HEK293T (cell line): ENCODE measurements at regions not wholly inside any gene's neighbourhood (a gene's known extent, or its start where the extent isn't known, plus 50 kb on each side); places are given as distances from the start of the nearest gene placed in this dataset.

ENCODE experiments used
- CTCF ChIA-PET: fragments of 350-600 bp; formaldehyde crosslinking; extraction: SDS; loops from one replicate; lab custom pipeline; 2021; ENCODE audit warnings: antibody characterized with exemption, inconsistent platforms; lab: Yijun Ruan, JAX
- POLR2A ChIA-PET: fragments of 350-600 bp; formaldehyde crosslinking; extraction: SDS; loops from one replicate; lab custom pipeline; 2020; ENCODE audit warnings: antibody characterized with exemption, inconsistent platforms; lab: Yijun Ruan, JAX
- DNase-seq: peaks from one replicate; pipeline ENCODE4 v3.0.0; 2012; ENCODE audit warnings: mixed read lengths; ENCODE audit errors: extremely low spot score
- ARNT ChIP-seq: fragments of 450-650 bp; IDR thresholded peaks from 2 replicates; pipeline ENCODE4 v1.6.1; 2017; ENCODE audit warnings: mild to moderate bottlenecking
- BHLHE40 ChIP-seq: fragments of 450-650 bp; IDR thresholded peaks from 2 replicates; pipeline ENCODE4 v1.6.1; 2016; ENCODE audit warnings: mild to moderate bottlenecking, moderate library complexity, borderline replicate concordance
- CTBP1 ChIP-seq: fragments of 450-650 bp; IDR thresholded peaks from 2 replicates; pipeline ENCODE4 v1.6.1; 2016; ENCODE audit warnings: borderline replicate concordance
- ELF4 ChIP-seq: fragments of 450-650 bp; IDR thresholded peaks from 2 replicates; pipeline ENCODE4 v1.6.1; 2017; ENCODE audit warnings: antibody characterized with exemption
- FOXA1 ChIP-seq: fragments of 450-650 bp; IDR thresholded peaks from 2 replicates; pipeline ENCODE4 v1.6.1; 2016; ENCODE audit warnings: mild to moderate bottlenecking
- FOXK2 ChIP-seq: fragments of 450-650 bp; IDR thresholded peaks from 2 replicates; pipeline ENCODE4 v1.6.1; 2016; ENCODE audit warnings: mild to moderate bottlenecking
- FOXM1 ChIP-seq: fragments of 450-650 bp; IDR thresholded peaks from 2 replicates; pipeline ENCODE4 v1.6.1; 2017; ENCODE audit warnings: mild to moderate bottlenecking, borderline replicate concordance
- HDGF ChIP-seq: fragments of 450-650 bp; IDR thresholded peaks from 2 replicates; pipeline ENCODE4 v1.6.1; 2017; ENCODE audit warnings: antibody characterized with exemption, borderline replicate concordance
- L3MBTL2 ChIP-seq: fragments of 450-650 bp; conservative IDR thresholded peaks from 2 replicates; pipeline ENCODE4 v1.6.1; 2016; ENCODE audit warnings: mild to moderate bottlenecking
- LEF1 ChIP-seq: fragments of 450-650 bp; IDR thresholded peaks from 2 replicates; pipeline ENCODE4 v1.6.1; 2017; ENCODE audit warnings: mild to moderate bottlenecking, borderline replicate concordance
- NFRKB ChIP-seq: fragments of 450-650 bp; IDR thresholded peaks from 2 replicates; pipeline ENCODE4 v1.6.1; 2016; ENCODE audit warnings: mild to moderate bottlenecking, moderate library complexity
- SP1 ChIP-seq: fragments of 450-650 bp; IDR thresholded peaks from 2 replicates; pipeline ENCODE4 v1.6.1; 2017
- SUZ12 ChIP-seq: fragments of 450-650 bp; IDR thresholded peaks from 2 replicates; pipeline ENCODE4 v1.6.1; 2016; ENCODE audit warnings: mild to moderate bottlenecking
- TARDBP ChIP-seq: fragments of 450-650 bp; IDR thresholded peaks from 2 replicates; pipeline ENCODE4 v1.6.1; 2016
- ZNF384 ChIP-seq: fragments of 450-650 bp; IDR thresholded peaks from 2 replicates; pipeline ENCODE4 v1.6.1; 2016
- TF ChIP-seq, protein P1 (sequence below): fragments of 450-650 bp; IDR thresholded peaks from 2 replicates; pipeline ENCODE4 v1.6.1; 2016

DNA sequence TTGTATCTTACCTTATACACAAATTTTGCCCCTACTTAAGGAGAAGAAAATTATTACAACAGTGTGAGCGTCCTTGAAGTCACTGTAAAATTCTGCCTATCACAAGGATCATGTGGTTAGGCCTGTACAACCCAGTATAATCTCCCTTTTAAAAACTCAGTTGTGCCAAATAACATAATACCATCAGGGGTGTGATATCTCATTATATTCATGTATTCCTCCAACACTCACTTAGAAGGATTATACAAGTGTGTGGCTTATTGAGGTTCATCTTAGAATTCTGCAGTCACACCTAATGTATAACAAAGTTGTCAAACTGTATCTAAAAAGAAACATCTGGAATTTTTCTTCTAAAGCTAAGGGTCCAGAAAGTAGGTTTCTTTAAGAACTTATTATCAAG lies 998.8 kb upstream of the LRRTM1 start:
- TF ChIP-seq SUZ12, result no peak
- no peak for TF ChIP-seq SP1
- no peak for TF ChIP-seq FOXM1
- CTCF ChIA-PET, result no interaction called here
- no peak for DNase-seq
- POLR2A ChIA-PET, result no interaction called here

DNA sequence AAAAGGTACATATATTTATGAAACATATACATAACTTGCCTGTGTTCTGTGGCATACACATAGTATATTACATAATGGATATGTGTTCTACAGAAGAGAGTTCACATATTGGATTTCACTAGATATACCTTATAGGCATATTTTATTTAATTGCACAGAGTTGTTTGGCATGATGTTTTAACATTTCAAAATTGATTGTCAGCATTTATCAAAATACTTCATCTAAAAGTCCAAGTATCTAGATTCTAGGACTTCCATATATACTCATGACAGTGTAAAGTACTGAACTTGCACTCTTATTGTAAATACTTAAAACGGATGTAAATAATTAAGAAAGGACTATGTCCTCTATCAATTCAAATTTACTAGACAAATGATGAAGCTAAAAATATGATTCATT lies 995.3 kb upstream of the LRRTM1 start:
- CTCF ChIA-PET, result no interaction called here
- POLR2A ChIA-PET, result no interaction called here
- TF ChIP-seq HDGF (no peak), BHLHE40 (no peak), CTBP1 (no peak), L3MBTL2 (no peak), FOXK2 (no peak), FOXM1 (no peak), TARDBP (no peak), NFRKB (no peak), ARNT (no peak), FOXA1 (no peak), ZNF384 (no peak), SP1 (no peak), LEF1 (no peak), ELF4 (no peak), SUZ12 (no peak)
- TF ChIP-seq, protein P1, sequence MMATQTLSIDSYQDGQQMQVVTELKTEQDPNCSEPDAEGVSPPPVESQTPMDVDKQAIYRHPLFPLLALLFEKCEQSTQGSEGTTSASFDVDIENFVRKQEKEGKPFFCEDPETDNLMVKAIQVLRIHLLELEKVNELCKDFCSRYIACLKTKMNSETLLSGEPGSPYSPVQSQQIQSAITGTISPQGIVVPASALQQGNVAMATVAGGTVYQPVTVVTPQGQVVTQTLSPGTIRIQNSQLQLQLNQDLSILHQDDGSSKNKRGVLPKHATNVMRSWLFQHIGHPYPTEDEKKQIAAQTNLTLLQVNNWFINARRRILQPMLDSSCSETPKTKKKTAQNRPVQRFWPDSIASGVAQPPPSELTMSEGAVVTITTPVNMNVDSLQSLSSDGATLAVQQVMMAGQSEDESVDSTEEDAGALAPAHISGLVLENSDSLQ, result no peak
- DNase-seq, result no peak

DNA sequence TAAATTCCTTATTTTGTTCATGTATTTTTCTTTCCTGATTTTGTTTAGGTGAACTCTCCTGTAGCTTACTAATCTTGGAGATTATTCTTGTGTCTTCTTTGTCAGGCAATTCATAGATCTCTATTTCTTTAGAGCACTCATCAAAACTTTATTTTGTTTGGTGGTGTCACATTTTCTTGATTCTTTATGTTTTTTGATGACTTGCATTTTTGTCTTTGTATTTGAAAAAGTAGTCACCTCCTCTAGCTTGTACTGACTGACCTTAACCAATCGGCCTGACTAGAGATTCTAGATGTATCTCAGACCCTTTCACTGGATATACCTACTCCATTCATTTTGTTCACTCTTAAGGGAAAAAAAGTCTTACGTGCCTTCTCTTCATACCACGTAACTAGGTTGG lies 986.3 kb upstream of the LRRTM1 start:
- TF ChIP-seq FOXM1 (no peak), ZNF384 (no peak), HDGF (no peak), FOXK2 (no peak), L3MBTL2 (no peak), ARNT (no peak), CTBP1 (no peak), NFRKB (no peak), BHLHE40 (no peak), ELF4 (no peak), TARDBP (no peak), LEF1 (no peak), SP1 (no peak), SUZ12 (no peak), FOXA1 (no peak)
- TF ChIP-seq, protein P1, result no peak
- CTCF ChIA-PET, result no interaction called here
- POLR2A ChIA-PET, result no interaction called here
- DNase-seq, result no peak

DNA sequence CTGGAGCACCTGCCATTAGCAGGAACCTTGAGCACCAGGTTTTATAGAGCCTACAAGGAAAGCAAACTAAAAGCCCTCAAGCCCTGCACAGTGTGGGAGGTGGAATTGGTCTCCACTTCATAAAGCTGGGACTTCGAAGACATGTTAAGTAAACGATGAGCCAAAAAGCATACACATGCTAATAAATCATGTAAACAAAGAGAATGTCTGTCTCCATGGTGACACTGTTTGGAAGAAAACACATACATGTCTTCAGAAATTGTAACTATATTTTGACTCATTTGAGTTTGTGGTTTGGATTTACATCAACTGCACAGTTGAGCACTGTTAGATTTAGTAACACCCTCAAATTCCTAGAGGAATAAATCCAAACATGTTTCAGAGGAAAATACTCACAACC lies 978.5 kb upstream of the LRRTM1 start:
- CTCF ChIA-PET, result no interaction called here

DNA sequence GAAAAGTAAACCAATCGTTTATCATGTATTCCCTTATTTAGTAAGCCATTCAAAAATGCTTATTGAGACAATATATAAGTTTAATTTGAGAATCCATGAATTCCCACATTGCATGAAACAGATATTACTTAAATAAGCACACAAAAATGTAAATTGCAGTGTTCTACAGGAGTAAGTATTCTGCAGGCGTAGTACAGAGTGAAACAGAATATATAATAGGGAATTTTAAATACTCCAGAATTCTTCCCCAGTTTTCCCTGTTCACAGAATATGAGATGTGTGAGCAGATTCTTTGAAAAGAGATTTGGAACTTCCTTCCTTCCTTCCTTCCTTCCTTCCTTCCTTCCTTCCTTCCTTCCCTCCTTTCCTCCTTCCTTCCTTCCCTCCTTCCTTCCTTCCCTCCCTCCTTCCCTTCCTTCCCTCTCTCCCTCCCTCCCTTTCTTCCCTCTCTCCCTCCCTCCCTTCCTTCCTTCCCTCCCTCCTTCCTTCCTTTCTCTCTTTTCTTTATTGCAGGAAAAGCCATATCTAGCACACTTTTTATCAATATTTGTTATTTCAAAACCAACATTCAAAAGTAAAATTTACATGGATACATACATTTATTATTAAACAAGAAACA lies 977.7 kb upstream of the LRRTM1 start:
- no peak for DNase-seq
- ChIA-PET CTCF (no interaction called here), POLR2A (no interaction called here)
- no peak for TF ChIP-seq TARDBP
- no peak for TF ChIP-seq HDGF
- no peak for TF ChIP-seq SUZ12
- TF ChIP-seq ZNF384, result no peak
- no peak for TF ChIP-seq LEF1
- TF ChIP-seq ARNT, result no peak
- no peak for TF ChIP-seq NFRKB
- TF ChIP-seq BHLHE40, result no peak
- TF ChIP-seq L3MBTL2, result no peak
- TF ChIP-seq CTBP1, result no peak
- no peak for TF ChIP-seq ELF4
- TF ChIP-seq FOXK2, result no peak

More for the DNA sequence above, 978.5 kb upstream of the LRRTM1 start:
- no peak for TF ChIP-seq BHLHE40
- no peak for TF ChIP-seq L3MBTL2
- TF ChIP-seq FOXA1, result no peak
- TF ChIP-seq ARNT, result no peak
- TF ChIP-seq SUZ12, result no peak
- TF ChIP-seq, protein P1, result no peak
- TF ChIP-seq FOXM1, result no peak
- TF ChIP-seq ELF4, result no peak
- TF ChIP-seq TARDBP, result no peak
- no peak for TF ChIP-seq CTBP1
- no peak for TF ChIP-seq HDGF
- TF ChIP-seq FOXK2, result no peak
- no peak for DNase-seq
- POLR2A ChIA-PET, result no interaction called here

DNA sequence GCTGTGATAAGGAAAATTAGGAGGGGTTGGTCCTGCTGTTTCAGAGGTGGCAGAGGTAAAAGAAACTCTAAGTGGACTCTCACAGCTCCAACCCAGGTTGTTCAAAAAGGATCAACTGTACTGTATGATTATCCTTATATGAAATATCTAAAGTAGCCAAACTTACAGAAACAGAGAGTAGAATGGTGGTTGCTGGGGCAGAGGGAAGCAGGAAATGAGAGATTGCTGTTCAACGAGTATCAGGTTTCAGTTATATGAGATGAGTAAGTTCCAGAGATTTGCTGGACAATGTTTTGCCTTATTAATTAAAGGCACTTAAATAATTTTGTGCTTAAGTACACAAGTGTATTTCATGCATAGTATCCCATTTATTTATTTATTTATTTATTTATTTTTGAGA lies 972.0 kb upstream of the LRRTM1 start:
- no peak for TF ChIP-seq FOXM1
- no peak for TF ChIP-seq NFRKB
- no peak for TF ChIP-seq SP1
- POLR2A ChIA-PET, result no interaction called here

More for the DNA sequence above, 972.0 kb upstream of the LRRTM1 start:
- CTCF ChIA-PET, result no interaction called here
- DNase-seq, result no peak
